Skeletal muscle tissue (tissue), 3 donors: ENCODE measurements at regions not wholly inside any gene's neighbourhood (a gene's known extent, or its start where the extent isn't known, plus 50 kb on each side); places are given as distances from the start of the nearest gene placed in this dataset.

ENCODE experiments used
- H3K27ac ChIP-seq: one replicate; pipeline ENCODE4 v1.7.0; 2013; ENCODE audit warnings: mild to moderate bottlenecking, low read depth, low read length, inconsistent platforms
- H3K27me3 ChIP-seq, 3 donors: one replicate each; pipeline ENCODE4 v1.7.0; 2013; ENCODE audit warnings: low read length in 3 of 3; ENCODE audit not compliant: control insufficient read depth in 3 of 3, insufficient read depth in 3 of 3
- H3K36me3 ChIP-seq, 3 donors: one replicate each; pipeline ENCODE4 v1.7.0; 2013; ENCODE audit warnings: low read length in 3 of 3; ENCODE audit not compliant: control insufficient read depth in 3 of 3, insufficient read depth in 3 of 3
- H3K4me1 ChIP-seq, 3 donors: one replicate each; pipeline ENCODE4 v1.7.0; 2013; ENCODE audit warnings: low read length in 3 of 3, mild to moderate bottlenecking in 3 of 3; ENCODE audit not compliant: control insufficient read depth in 3 of 3, insufficient read depth in 3 of 3
- H3K4me3 ChIP-seq, 3 donors: one replicate each; pipeline ENCODE4 v1.7.0; 2013; ENCODE audit warnings: low read length in 3 of 3
- H3K9ac ChIP-seq, 3 donors: one replicate each; pipeline ENCODE4 v1.7.0; 2013; ENCODE audit warnings: low read length in 3 of 3, mild to moderate bottlenecking in 3 of 3, moderate library complexity in 2 of 3, low read depth in 1 of 3
- H3K9me3 ChIP-seq, 3 donors: one replicate each; pipeline ENCODE4 v1.7.0; 2013; ENCODE audit warnings: low read length in 3 of 3; ENCODE audit not compliant: control insufficient read depth in 3 of 3
- donor health status: Osteomylitis.

GRCh38 chr3:186414735-186415419 is 52.8 kb upstream of the DGKG start:
- H3K4me3 ChIP-seq, result peak overlapping the region in 1 of 3 donors; percentile 78
- no peak overlapping the region for H3K27ac ChIP-seq
- H3K9ac ChIP-seq, result no peak overlapping the region
- no peaks in the 10 kb centered on the region for H3K9me3 ChIP-seq
- peaks cover 9 to 18% (median 14%) of the 10 kb centered on the region in 3 donors for H3K4me1 ChIP-seq
- H3K36me3 ChIP-seq, result no peaks in the 10 kb centered on the region
- no peaks in the 10 kb centered on the region for H3K27me3 ChIP-seq

GRCh38 chr3:186413615-186414415 is 51.8 kb upstream of the DGKG start:
- H3K9ac ChIP-seq, result peak overlapping the region; percentile 55 to 85 (median 82)
- H3K27me3 ChIP-seq, result no peaks in the 10 kb centered on the region
- peaks cover 9 to 18% (median 14%) of the 10 kb centered on the region in 3 donors for H3K4me1 ChIP-seq
- H3K27ac ChIP-seq, result peak overlapping the region; percentile 41
- H3K9me3 ChIP-seq, result no peaks in the 10 kb centered on the region
- no peaks in the 10 kb centered on the region for H3K36me3 ChIP-seq
- peak overlapping the region; percentile 64 to 78 (median 77) for H3K4me3 ChIP-seq

GRCh38 chr3:186411994-186412393 is 50.0 kb upstream of the DGKG start:
- Histone ChIP-seq H3K4me1 (peaks cover 12 to 23% (median 19%) of the 10 kb centered on the region in 3 donors), H3K36me3 (no peaks in the 10 kb centered on the region), H3K27me3 (no peaks in the 10 kb centered on the region), H3K9me3 (no peaks in the 10 kb centered on the region), H3K4me3 (no peak overlapping the region), H3K27ac (no peak overlapping the region), H3K9ac (no peak overlapping the region)
